AG10803 (cell line): ENCODE measurements at regions not wholly inside any gene's neighbourhood (a gene's known extent, or its start where the extent isn't known, plus 50 kb on each side); places are given as distances from the start of the nearest gene placed in this dataset.
A peak's percentile ranks its signal among the peaks of the same experiment; 100 is the strongest.

Experiments
- DNase-seq: peaks from one replicate; pipeline ENCODE4 v3.0.0; 2010; ENCODE audit warnings: low read depth
- H3K4me3 ChIP-seq: 2 replicates; pipeline ENCODE4 v1.5.1; 2011; ENCODE audit warnings: mild to moderate bottlenecking, low read length, control low read depth
- TF ChIP-seq, protein P1 (sequence below): conservative IDR thresholded peaks from 2 replicates; pipeline ENCODE4 v1.5.1; 2011; ENCODE audit warnings: mild to moderate bottlenecking, low read length, control low read depth, inconsistent platforms

DNA sequence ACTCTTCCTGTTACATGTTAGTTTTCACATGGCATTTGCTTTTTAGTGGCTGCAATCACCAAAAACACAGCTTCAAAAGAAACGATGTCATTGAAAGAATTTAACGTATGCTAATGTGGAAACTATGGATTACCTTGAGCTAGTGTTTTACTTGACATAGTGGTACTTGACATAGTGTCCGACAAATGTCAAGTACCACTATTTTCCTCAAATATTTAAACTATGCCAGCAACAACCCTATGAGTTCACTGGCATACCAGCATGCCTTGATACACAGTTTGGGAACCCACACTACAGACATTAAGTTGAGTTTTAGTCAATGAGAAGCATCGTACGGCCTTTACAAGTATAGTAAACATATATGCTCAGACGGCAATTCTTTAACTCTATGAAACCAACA is 560.3 kb downstream of the GALC start:
- TF ChIP-seq, protein P1, sequence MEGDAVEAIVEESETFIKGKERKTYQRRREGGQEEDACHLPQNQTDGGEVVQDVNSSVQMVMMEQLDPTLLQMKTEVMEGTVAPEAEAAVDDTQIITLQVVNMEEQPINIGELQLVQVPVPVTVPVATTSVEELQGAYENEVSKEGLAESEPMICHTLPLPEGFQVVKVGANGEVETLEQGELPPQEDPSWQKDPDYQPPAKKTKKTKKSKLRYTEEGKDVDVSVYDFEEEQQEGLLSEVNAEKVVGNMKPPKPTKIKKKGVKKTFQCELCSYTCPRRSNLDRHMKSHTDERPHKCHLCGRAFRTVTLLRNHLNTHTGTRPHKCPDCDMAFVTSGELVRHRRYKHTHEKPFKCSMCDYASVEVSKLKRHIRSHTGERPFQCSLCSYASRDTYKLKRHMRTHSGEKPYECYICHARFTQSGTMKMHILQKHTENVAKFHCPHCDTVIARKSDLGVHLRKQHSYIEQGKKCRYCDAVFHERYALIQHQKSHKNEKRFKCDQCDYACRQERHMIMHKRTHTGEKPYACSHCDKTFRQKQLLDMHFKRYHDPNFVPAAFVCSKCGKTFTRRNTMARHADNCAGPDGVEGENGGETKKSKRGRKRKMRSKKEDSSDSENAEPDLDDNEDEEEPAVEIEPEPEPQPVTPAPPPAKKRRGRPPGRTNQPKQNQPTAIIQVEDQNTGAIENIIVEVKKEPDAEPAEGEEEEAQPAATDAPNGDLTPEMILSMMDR, result no peak
- no peak for DNase-seq
- H3K4me3 ChIP-seq, result no peak overlapping the region

DNA sequence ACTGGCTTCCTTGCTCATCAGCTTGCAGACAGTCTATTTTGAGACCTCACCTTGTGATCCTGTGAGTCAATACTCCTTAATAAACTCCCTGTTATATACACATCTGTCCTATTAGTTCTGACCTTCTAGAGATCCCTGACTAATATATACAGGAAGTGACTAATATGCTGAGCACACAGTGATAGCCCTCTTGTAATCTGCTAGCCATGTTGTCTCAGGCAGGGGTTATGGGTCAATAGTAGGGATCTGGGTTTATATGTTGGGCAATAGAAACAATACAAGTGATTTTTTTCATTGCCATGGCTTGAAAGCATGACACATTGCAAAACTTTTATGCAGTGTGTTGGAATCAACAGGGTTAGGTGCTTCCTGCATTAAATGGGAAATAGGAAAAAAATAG is 562.2 kb downstream of the GALC start:
- peak; percentile 1 for DNase-seq
- TF ChIP-seq, protein P1, result no peak
- no peak overlapping the region for H3K4me3 ChIP-seq

DNA sequence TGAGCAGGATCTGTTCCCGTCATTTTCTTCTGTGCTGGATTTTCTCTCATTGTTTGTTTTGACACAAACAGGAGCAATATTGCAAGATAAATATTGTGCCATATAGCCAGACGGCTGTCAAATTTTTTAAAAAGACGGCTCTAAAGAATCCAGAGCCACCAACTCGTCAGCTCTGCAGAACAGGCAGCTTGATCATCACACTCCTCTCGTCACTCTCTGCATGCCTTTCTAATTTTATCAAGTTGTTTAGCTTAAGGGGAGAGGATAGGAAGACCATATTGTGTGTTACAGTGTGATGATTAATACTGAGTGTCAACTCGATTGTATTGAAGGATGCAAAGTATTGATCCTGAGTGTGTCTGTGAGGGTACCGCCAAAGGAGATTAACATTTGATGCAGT is 562.8 kb downstream of the GALC start:
- DNase-seq, result no peak
- no peak overlapping the region for H3K4me3 ChIP-seq
- TF ChIP-seq, protein P1, result no peak

DNA sequence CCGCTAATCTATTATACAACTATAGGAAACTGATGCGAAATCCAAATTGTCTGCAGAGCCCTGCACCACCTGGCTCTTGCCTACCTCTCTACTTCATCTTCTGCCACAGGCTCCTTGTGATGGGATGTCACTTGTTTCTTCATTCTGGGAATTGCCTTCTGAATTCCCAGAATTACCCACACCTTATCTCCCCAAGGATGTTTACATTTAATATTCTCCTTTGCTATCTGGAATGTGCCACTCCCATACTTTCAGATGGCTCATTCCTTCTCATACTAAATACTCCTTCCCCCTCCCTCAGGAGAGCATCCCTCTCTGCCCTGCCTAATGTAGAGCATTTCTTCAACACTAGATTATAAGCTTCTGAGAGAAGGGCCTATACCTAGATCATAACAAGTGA is 573.1 kb downstream of the GALC start:
- TF ChIP-seq, protein P1, result no peak
- DNase-seq, result no peak
- H3K4me3 ChIP-seq, result no peak overlapping the region

DNA sequence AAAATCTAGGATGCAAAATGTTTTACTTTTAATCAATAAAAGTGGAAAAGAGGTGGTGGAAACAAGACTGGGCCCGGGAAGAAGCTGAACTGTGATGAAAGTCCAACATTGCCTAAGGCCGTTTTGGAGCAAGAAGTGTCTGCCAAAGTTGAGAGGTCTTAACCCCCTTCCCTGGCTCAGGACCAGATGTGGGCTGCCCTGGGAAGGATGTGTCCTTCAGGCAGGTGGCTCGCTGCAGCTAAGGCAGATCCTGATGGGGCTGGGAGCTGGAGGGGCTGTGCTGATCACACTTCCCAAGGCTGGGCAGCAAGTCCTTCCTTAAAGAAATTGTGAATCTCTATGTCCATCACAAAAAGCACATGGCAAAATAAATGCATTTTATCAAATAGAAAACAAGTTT is 581.6 kb downstream of the GALC start:
- TF ChIP-seq, protein P1, result no peak
- DNase-seq, result no peak
- H3K4me3 ChIP-seq, result no peak overlapping the region

DNA sequence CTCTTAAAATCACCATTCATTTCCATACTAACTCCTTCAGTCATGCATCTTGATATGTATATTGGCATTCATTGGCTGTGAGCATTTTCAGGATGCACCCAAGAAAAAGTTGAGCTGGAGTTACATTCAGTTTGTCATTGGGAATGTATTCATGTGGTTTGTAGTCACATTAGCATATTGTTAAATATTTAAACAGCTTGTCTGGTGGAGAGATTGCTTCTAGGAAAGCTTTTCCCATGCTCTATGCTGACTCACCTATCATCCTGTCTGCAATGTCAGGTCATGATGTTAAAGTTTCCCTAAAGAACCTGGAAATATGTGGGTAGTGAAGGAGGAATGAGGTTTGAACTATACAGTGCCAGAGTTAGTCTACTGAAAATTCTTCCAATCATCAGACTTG is 583.6 kb downstream of the GALC start:
- no peak for DNase-seq
- H3K4me3 ChIP-seq, result no peak overlapping the region
- TF ChIP-seq, protein P1, result no peak

DNA sequence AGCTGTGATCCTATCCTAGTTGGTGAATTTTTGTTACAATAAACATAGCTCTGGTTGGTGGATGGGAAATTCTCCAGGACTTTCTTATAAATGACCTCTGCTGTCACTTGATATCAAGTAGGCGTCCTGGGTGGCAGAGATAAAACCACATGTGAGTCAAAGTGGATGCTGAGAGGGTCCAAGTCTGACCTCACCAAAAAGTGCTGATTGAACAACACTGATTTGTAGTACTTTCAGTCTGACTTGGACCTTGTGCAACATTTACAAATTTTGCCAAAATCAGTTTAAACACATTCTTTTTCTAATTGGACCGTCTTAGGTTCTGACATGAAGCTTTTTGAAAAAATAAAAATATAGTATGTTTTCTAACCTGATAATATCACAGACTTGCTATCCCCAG is 585.6 kb downstream of the GALC start:
- DNase-seq, result no peak
- TF ChIP-seq, protein P1, result no peak
- no peak overlapping the region for H3K4me3 ChIP-seq
